Fibroblast of lung (primary cell): ENCODE measurements at regions not wholly inside any gene's neighbourhood (a gene's known extent, or its start where the extent isn't known, plus 50 kb on each side); places are given as distances from the start of the nearest gene placed in this dataset.

Experiments used
- EZH2 ChIP-seq: IDR thresholded peaks from 2 replicates; pipeline ENCODE4 v1.5.1; 2012; ENCODE audit warnings: low read length, control low read depth, mild to moderate bottlenecking; ENCODE audit errors: missing control alignments
- TF ChIP-seq, protein P1 (sequence below), 2 donors: IDR thresholded peaks in 1 of 2; conservative IDR thresholded peaks in 1 of 2; 1 replicate in 1 of 2; 2 replicates in 1 of 2; pipeline ENCODE4 v1.5.1; 2011 to 2012; ENCODE audit warnings: low read length in 2 of 2, control low read depth in 1 of 2, inconsistent platforms in 1 of 2, low read depth in 1 of 2, mild to moderate bottlenecking in 1 of 2

- TF ChIP-seq, protein P1, sequence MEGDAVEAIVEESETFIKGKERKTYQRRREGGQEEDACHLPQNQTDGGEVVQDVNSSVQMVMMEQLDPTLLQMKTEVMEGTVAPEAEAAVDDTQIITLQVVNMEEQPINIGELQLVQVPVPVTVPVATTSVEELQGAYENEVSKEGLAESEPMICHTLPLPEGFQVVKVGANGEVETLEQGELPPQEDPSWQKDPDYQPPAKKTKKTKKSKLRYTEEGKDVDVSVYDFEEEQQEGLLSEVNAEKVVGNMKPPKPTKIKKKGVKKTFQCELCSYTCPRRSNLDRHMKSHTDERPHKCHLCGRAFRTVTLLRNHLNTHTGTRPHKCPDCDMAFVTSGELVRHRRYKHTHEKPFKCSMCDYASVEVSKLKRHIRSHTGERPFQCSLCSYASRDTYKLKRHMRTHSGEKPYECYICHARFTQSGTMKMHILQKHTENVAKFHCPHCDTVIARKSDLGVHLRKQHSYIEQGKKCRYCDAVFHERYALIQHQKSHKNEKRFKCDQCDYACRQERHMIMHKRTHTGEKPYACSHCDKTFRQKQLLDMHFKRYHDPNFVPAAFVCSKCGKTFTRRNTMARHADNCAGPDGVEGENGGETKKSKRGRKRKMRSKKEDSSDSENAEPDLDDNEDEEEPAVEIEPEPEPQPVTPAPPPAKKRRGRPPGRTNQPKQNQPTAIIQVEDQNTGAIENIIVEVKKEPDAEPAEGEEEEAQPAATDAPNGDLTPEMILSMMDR (conservative IDR thresholded peaks at IDR 0.05 in 1 of 2, IDR thresholded peaks at IDR 0.05 in 1 of 2; ENCODE audit: low read depth in 1 of 2, low read length in 2 of 2) = no peak
- TF ChIP-seq EZH2 = no peak
These were observed 62.9 kb downstream of the GADD45G start for GRCh38 chr9:89667726-89668125.
